RPMI8226 (cell line): ENCODE measurements at regions not wholly inside any gene's neighbourhood (a gene's known extent, or its start where the extent isn't known, plus 50 kb on each side); places are given as distances from the start of the nearest gene placed in this dataset.

Experiments
- DNase-seq: peaks from one replicate; pipeline ENCODE4 v3.0.0-alpha.2; 2015

DNA sequence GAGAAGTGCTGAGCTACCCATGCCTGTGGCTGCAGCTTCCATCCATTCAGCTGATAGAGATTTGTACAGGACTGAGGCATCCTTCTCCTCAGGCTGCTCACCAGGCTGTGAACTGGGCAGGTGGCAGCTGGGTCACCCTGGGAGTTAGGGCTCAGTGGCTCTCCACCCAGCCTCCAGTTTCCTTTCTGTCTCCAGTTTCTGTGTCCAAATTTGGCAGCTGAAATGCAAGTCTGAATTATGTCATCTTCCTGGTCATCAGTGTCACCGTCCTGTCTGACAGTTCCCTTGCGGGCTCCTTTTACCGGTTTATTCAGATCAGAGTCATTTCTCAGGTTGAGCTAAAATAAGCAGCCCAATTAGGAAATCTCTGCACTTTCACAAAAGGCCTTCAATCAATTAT lies 93.3 kb downstream of the EDN1 start:
- peak; percentile 28 for DNase-seq

DNA sequence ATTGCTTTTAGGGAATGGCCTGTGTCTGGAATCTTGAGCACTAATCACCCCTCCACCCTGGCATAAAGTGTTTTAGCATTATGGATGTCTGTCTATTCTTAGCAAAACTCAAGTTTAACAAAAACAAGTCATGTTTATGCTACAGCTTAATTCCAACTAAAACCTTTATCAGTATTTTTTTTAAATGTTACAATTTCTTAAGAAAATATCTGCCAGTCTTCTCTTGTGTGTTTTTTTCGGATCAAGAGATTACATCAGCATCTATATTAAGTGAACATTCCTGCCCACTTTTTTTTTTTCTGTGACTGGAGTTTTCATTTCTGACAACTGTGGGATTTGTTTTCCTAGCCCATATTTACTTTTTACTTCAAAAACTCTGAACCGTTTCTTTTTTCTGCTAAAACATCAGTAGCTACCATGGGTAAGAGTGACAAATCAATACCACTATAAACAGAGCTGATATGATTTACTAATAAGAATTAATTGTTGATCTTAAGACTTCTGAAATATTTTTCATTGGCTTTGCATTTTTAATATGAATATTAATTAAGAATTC lies 94.3 kb downstream of the EDN1 start:
- no peak for DNase-seq

DNA sequence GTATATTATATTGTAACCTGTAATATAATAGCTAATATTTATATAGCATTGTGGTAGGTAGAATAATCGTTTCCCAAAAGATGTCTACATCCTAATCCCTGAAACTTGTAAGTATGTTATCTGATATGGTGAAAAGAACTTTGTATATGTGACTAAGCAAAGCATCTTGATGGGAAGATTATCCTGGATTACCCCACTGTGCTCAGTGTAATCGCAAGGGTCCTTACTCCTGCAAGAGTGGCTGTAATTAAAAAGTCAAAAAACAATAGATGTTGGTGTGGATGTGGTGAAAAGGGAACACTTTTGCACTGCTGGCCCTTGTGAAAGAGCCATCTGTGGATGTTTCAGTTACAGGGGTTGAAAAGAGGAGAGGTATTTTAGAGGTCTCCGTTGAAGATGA lies 95.2 kb downstream of the EDN1 start:
- no peak for DNase-seq

DNA sequence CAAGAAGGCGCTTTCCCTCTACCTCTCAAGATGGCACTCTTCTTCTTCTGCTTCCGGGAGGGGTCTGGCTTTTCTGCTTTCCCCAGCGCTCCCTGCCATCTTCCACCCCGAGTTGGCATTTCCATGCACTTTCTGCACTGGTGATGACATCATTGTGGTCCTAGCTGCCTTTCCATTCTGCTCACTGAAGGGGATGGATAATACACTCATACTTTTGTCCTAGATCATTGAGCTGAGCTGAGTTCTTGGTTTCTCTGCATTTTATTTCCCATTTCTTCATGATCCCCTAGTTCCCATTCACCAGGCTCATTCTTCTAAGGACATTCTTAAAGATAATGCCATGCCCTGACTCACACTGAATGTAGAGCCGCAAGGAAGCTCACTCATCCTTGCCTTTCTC lies 96.7 kb downstream of the EDN1 start:
- no peak for DNase-seq

DNA sequence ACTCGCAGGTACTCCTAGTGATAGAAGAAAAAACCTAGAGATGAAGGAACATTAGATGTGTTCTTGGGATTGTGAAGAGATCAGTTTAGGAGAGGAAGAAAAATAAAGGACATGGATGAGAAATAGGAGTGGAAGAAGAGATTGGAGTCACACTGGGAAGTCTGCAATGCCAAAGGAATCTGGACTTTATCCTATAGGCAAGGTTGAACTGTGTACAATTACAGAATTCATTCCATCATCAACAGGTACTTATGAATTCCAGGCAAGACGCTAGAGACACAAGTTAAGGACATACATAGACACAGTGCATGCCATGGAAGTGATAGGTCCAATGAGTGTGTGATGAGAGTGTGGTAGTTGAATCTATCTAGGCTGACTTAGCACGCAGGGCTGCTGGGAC lies 101.3 kb downstream of the EDN1 start:
- no peak for DNase-seq

DNA sequence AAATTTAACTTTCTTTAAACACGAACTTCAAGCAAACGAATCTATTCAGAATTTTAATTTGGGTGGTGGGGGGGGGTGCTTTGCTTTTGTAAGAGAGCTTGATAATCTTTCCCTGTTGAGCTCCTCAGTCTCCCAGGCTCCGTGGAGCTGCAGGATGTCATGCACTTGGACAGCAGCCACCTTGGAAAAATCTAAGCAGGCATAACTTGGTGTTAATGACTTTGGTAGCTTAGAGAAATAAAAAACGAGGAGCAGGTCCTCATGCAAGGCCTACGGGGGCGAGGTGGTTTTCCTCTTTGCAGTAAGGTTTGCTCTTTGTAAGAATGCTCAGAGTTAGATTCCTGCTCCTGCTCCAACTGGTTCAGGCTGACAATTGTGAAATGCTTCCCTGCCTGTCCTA lies 102.3 kb downstream of the EDN1 start:
- no peak for DNase-seq

DNA sequence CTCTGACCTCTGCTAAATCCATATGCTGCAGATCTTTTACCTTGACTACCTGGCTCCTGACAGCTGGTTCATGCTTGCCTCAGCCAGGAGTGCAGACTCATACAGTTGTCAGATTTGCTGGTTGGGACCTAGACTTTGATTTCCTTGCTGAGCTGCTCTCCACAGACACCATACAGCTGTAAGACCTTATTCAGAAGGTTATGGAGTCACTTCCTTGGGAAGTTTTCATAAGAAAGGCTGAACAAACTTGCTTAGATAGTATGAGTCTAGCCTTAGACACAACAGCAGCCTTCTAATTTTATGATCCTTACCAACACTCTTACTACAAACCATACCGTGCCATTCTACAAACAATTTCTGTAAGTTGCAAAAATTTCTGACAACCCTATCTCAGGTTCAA lies 102.9 kb downstream of the EDN1 start:
- DNase-seq, result no peak

DNA sequence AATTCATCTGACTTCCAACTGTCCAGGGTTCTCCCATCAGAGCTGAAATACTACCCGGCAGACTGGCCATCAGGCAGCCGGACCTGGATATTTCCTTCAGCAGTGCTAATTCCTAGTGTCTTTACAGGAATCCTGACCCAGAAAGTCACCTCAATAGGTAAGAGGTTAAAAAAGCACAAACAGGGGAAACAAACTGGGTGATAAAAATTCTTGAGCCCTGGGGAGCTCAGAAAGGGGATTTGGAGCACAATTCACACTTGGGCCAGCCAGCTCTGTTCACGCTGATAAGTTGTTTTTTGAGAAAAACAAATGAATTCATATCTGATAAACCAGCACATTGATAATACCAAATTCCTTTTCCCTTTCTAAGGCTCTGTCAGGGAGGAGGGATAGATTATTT lies 104.0 kb downstream of the EDN1 start:
- no peak for DNase-seq

DNA sequence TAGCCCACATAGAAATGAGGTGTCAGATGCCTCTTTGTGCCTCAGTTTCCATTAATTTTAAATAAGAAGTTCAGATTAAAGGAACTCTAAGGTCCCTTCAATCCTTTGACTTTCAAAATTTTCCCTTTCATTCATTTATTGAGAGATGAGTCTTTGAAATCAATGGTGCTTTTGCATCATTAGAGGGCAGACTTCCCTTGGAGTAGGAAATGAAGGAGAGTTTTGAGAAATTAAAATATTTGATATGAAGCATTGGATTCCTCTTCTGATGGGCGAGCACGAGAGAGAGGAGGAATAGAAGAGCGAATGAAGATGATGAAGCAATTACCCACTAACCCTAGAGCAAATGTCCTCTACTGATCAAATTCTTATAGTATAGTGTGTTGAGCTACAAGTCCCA lies 105.7 kb downstream of the EDN1 start:
- DNase-seq, result no peak

DNA sequence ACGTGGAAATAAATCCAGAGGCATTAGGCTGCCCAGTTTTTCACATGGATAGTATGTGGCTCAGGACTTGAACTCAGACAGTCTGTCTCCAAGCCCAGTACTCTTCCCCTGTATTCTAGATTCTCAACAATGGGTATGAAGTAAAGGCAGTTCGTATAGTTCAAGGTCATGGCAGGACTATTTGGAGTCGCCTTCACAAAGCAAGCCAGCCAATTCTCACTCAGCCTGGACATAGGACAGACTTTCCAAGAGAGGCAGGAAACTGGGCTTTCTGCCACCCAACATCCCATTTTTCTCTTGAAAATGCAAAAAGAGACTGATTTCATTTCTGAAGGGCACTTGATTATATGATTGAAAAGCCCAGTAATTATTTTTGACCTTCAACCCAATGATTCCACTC lies 111.0 kb downstream of the EDN1 start:
- no peak for DNase-seq

DNA sequence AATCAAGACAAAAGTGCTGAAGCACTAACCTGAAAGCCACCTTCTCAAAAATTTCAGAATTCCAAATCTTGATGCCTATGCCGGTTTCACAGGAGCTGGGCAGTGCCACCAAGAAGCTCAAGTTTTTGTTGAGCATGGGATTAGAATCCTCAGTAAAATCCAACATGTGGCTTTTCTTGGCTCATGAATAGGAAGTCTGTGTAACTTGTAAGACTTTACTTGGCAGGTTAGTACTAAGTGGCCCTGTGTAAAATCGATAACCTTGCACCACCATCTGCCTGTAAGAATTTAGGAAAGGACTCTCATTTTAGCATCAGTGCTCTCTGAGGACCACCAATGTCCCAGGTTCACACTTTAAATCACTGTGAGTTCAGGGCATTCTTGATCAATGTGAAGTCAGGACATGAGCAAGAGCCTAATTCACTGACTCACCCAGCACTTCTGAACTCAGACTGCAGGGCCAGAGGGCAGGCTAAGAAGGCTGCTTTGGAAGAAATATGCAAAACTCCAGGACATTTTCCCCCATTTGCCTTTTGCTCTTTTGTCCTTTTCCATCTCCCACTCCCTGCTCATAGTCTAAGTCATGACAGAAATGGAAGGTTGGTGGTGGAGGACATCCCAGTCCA lies 113.2 kb downstream of the EDN1 start:
- no peak for DNase-seq

DNA sequence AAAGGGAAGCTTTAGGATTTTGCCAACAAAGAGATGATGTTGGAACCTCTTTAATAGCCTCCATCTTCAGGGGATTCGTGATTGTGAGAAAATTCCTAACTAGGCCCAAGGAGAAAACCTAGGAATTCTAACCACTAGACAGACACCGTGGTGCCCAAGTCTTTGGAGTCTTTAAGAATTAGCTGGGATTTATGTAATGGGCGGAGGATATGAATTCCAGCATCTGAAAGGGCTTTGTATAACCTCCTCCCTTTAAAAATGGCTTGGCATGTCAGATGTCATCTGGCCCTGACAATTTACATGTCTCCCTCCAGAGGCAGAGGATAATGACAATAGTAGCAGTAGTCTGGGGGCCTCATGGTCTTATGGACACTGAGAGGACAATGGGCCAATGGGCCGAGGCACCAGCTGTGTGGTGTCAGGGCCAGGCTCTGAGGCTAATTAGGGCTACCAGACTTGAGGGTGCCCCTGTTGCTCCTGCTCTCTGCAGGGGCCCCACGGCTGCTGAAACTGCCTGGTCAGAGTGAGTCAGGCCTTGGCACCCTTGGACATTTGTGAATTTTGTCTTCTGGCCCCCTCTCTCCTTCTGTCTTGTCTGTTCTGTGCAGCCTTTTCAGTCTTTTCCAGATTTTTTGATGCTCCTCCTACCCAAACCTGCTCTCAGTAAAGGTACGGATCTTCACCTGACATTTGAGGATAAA lies 113.9 kb downstream of the EDN1 start:
- no peak for DNase-seq

DNA sequence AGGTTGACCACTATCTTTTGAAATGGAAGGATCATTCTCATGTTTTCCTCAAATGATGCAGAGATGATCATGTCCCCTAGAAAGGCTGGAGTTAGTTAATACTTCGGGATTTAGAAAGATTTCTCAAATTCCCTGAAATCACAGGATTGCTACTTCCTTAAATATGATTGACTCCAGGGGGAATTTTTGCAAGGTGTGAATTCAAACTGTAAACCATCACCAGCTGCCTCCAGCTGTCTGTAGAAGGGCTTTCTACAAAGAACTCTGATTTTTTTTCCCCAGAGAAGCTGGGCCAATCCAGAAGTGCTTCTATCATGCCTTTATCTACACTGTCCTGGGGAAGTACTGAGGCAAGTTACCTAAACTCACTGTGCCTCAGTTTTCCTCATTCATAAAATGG lies 114.5 kb downstream of the EDN1 start:
- no peak for DNase-seq

DNA sequence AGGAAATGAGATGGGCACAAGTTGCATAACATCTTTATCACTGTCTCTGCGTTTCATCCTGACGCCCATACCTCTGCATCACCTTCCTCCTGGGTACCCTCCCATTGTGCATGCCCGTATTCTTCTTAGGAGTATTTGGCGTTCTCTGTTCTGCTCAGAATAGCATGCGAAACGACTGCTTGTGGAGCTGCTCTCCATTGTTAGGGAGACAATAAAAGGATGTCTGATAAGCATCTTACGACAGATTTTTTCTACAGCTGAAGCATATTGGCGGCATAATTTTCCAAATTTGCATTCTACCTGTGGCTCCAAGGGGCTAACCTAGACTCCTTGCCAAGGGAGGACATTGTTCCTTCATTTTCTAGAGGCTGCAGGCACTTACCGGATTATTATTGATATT lies 118.6 kb downstream of the EDN1 start:
- DNase-seq, result no peak

DNA sequence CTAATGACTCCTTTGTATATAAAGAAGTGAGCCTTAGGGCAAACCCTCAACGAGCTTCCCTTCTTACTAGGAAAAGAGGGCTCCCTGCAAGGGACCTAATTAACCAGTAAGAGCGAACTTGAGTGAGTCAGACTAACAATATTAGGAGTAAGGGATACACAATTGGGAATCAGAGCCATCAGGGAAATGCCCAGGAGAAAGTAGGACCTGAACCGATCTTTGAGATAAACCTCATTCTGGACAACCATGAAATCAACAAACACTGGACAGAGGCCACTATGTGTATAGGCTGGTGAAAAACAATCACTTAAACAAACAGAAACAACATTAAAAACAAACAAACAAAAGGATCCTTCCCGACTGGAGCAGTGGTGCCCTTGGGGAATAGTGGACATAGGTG lies 120.8 kb downstream of the EDN1 start:
- no peak for DNase-seq

DNA sequence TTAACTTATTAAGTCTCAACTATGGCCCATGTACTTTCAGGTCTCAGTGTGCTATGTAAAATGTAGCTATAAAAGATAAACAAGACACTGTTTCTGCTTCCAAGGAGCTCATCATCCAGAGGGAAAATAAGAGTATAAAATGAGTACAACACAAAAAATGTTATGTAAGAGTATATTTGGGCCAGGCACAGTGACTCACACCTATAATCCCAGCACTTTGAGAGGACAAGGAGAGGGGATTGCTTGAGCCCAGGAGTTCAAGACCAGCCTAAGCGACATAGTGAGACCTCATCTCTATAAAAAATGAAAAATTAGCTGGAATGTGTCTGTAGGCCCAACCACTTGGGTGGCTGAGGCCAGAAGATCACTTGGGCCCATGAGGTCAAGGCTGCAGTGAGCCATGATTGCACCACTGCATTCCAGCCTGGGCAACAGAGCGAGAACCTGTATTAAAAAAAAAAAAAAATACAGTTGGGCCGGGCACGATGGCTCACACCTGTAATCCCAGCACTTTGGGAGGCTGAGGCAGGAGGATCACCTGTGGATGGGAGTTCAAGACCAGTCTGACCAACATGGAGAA lies 124.0 kb downstream of the EDN1 start:
- no peak for DNase-seq

DNA sequence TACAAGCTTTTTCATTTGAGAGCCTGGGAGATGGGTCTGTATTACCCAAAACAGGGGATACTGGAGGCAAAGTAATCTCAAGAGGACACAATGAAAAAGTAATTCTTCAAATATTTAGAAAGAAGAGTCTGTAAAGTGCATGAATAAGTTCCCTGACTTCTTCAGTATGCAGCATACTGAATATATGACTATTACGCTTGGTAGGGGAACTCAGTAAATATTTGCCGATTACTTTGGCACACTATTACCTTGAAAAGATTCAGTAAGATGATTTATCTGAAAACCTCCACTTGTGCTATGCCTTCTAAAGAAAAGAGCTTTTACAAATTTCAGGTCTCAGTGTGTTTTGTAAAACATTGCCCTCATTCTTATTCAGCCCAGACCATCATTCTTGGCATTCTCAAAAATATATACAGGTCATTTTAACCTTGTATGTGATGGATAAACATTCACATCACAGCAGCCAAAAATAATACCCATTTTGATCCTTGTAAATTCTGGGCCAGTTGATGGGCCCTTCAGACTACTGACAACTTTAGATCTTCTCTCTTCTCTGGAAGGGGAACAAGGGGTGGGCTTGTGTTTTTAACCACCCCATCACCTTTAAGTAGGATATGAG lies 125.9 kb downstream of the EDN1 start:
- DNase-seq, result no peak

DNA sequence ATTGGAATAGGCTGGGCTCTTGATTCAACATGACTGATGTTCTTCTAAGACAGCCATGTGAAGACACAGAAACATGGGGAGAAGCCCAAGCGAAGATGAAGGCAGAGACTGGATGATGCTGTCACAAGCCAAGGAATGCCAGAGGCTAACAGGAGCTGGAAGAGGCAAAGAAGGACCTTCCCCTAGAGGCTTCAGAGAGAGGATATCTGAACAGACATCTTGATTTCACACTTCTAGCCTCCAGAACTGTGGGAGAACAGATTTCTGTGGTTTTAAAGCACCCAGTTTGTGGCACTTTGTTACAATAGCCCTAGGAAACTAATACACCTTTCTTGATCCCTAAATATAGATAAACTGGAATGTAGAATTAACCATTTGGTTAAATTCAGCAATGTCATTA lies 127.0 kb downstream of the EDN1 start:
- no peak for DNase-seq

DNA sequence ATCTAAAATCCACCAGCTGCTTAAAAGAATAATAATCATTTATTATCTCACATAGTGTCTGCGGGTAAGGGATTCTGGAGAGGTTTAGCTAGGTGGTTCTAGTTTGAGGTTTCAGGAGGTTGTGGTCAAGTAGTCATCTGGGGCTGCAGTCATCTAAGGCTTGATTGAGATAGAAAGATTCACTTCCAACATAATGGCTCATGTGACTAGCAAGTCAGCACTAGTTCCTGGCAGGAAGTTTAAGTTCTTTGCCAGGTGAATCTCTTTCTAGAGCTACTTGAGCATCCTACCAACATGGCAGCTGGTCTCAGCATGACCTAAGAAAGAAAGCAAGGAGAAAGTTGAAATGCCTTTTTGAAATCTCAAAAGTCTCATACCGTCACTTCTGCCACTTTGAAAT lies 128.8 kb downstream of the EDN1 start:
- DNase-seq, result no peak

DNA sequence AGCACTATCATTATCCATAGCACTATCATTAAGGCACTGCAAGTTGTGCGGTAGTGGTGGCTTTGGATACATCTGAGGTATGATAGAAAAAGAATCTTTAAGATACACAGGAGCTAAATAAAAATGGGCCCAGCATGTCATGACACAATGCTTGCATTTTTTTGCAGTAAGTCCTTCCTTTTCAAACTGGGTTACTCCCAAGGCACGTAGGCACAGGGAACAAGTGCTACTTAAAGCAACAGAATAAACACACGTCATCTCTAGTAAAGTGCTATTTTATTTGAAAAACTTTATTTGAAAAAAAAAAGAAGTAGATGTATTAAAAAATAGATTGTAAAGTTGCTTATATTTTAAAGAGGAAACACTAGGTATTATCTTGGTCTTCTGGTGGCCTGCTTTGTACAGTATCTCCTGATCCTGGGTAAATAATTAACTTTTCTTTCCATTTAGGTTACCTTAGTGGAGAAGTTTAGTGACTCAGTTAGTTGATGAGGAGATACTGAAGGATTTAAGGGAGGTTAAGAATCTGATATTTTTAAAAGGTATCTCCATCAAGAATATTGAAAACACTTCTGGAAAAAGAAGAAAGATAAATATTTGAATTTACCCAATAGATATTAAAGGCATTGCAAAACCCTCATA lies 129.6 kb downstream of the EDN1 start:
- no peak for DNase-seq

DNA sequence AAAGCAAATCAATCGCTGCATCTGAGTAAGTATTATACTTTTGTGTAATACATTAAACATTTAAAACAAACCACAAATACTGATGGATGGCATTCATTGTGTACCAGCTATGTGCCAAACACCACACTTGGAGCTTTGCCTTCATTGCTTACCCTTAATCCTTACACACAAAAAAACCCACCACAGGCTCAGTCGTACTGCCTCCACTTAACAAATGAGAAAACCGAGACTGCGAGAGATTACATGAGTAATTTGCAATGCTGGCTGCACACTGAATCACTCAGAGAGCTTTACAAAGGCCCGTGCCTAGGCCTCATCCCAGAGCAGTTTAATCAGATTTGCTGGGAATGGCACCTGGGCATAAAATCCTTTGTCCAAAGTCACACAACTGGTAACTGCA lies 130.5 kb downstream of the EDN1 start:
- DNase-seq, result no peak

DNA sequence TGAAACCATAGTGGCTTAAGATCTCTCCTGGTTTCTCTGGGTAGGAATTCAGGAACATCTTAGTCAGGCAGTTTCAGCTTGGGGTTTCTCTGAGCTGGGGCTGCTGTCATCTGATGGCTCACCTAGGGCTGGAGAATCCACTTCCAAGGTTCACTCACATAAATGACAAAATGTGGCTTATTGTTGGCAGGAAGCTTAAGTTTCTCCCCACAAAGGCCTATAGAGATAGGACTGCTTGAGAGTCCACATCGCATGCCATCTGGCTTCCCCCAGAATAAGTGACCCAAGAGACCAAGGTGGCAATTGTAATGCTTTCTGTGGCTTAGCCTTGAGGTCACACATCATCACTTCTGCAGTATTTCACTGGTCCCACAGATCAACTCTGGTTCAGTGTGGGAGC lies 131.4 kb downstream of the EDN1 start:
- no peak for DNase-seq

DNA sequence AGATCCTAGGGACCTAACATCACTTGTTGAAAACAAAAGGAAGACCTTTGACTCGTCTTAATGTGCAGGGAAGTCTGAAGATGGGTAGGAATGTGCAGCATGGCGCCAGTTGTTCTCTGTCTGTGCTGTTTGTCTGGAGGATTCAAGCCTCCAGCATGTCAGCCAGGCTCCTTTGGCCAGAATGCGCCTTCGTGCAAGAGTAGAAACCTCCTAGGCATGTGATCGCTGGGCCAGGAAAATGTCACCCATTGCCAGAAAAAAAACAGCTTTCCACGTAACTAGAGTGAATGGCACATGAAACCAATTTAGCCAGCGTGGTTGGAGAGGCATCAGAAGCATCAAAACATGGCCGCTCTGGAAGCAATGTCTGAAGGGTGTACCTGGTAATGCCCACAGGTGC lies 132.7 kb downstream of the EDN1 start:
- no peak for DNase-seq

DNA sequence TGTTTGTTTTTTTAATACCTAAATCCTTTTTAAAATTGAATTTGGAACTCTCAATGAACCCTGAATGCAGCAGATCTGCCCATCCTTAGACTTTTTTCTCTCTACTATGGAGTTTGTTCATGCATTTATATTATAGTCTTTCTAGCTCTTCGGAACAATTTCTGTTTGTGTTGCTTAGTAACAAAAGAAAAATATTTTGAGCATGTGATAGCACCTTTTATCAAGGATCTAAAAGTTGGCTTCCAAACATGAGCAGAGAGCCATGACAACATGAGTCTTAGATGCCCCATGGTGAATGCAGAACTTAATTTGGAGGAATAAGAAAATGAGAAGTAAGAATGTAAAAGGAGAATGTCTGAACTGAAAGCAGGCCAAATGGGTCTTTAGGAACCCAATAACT lies 133.7 kb downstream of the EDN1 start:
- DNase-seq, result no peak
